Head of caudate nucleus (tissue), 42 donors: ENCODE measurements at regions not wholly inside any gene's neighbourhood (a gene's known extent, or its start where the extent isn't known, plus 50 kb on each side); places are given as distances from the start of the nearest gene placed in this dataset.
"Not testable (repeated sequence)": the region's sequence is repeated elsewhere in the genome, so short reads cannot be mapped to it uniquely, and the experiment has no call there.

Experiments used
- DNase-seq, 42 donors: peaks; one replicate each; pipeline versions ENCODE4 v3.0.0 to v3.0.0-alpha.2; 2020 to 2021; ENCODE audit warnings: mixed read lengths in 7 of 42
- intact Hi-C: fragments of 100-400 bp; cut with DNase I; formaldehyde crosslinking; loops from one replicate; pipeline ENCODE4 v1.15.0; 2022

- intact Hi-C loops = no loop called here
- DNase-seq = peak in 17 of 42 donors; percentile 6 to 63 (median 17)
Measured at GRCh38 chr5:74538206-74538661, 102.3 kb downstream of the ENC1 start.

GRCh38 chr5:74536658-74537057 is 103.9 kb downstream of the ENC1 start:
- intact Hi-C loops = no loop called here
- DNase-seq = no peak

- intact Hi-C loops = no loop called here
Measured at GRCh38 chr5:74535926-74536325, 104.6 kb downstream of the ENC1 start.

GRCh38 chr5:74534397-74535129 is 106.0 kb downstream of the ENC1 start:
- no peak for DNase-seq
- intact Hi-C loops = no loop called here

More at GRCh38 chr5:74535926-74536325, 104.6 kb downstream of the ENC1 start:
- DNase-seq = no peak

- intact Hi-C loops = no loop called here
- no peak for DNase-seq
Measured at GRCh38 chr5:74530326-74531050, 110.0 kb downstream of the ENC1 start.

GRCh38 chr5:74529101-74529500 is 111.4 kb downstream of the ENC1 start:
- intact Hi-C loops = no loop called here
- DNase-seq = no peak

- DNase-seq = no peak
- intact Hi-C loops = no loop called here
Measured at GRCh38 chr5:74526111-74526510, 114.4 kb downstream of the ENC1 start.

GRCh38 chr5:74524767-74525166 is 115.8 kb downstream of the ENC1 start:
- DNase-seq, intact Hi-C loops: not testable (repeated sequence)

- intact Hi-C loops, DNase-seq: not testable (repeated sequence)
Measured at GRCh38 chr5:74523698-74524097, 116.8 kb downstream of the ENC1 start.

GRCh38 chr5:74522838-74523237 is 117.7 kb downstream of the ENC1 start:
- DNase-seq, intact Hi-C loops: not testable (repeated sequence)

- DNase-seq = peak in 3 of 42 donors; percentile 35 to 53 (median 45)
Measured at GRCh38 chr5:74521401-74521800, 119.1 kb downstream of the ENC1 start.

GRCh38 chr5:74519679-74520078 is 120.8 kb downstream of the ENC1 start:
- intact Hi-C loops = no loop called here
- DNase-seq = no peak

More at GRCh38 chr5:74521401-74521800, 119.1 kb downstream of the ENC1 start:
- intact Hi-C loops = no loop called here

GRCh38 chr5:74519161-74519571 is 121.4 kb downstream of the ENC1 start:
- intact Hi-C loops = no loop called here
- DNase-seq = no peak

- intact Hi-C loops = no loop called here
- no peak for DNase-seq
Measured at GRCh38 chr5:74517700-74518099, 122.8 kb downstream of the ENC1 start.

GRCh38 chr5:74516211-74516636 is 124.3 kb downstream of the ENC1 start:
- no peak for DNase-seq

GRCh38 chr5:74514888-74515551 is 125.5 kb downstream of the ENC1 start:
- no peak for DNase-seq
- intact Hi-C loops = no loop called here

More at GRCh38 chr5:74516211-74516636, 124.3 kb downstream of the ENC1 start:
- intact Hi-C loops = no loop called here

GRCh38 chr5:74511770-74512169 is 128.8 kb downstream of the ENC1 start:
- intact Hi-C loops, DNase-seq: not testable (repeated sequence)

- intact Hi-C loops = no loop called here
- DNase-seq = no peak
Measured at GRCh38 chr5:74510476-74511075, 130.0 kb downstream of the ENC1 start.

- intact Hi-C loops = no loop called here
- no peak for DNase-seq
Measured at GRCh38 chr5:74507370-74508005, 133.0 kb downstream of the ENC1 start.
